ENCODE measurements at regions not wholly inside any gene's neighbourhood (a gene's known extent, or its start where the extent isn't known, plus 50 kb on each side); places are given as distances from the start of the nearest gene placed in this dataset.

- TF ChIP-seq, protein P1, sequence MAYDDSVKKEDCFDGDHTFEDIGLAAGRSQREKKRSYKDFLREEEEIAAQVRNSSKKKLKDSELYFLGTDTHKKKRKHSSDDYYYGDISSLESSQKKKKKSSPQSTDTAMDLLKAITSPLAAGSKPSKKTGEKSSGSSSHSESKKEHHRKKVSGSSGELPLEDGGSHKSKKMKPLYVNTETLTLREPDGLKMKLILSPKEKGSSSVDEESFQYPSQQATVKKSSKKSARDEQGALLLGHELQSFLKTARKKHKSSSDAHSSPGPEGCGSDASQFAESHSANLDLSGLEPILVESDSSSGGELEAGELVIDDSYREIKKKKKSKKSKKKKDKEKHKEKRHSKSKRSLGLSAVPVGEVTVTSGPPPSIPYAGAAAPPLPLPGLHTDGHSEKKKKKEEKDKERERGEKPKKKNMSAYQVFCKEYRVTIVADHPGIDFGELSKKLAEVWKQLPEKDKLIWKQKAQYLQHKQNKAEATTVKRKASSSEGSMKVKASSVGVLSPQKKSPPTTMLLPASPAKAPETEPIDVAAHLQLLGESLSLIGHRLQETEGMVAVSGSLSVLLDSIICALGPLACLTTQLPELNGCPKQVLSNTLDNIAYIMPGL (CRISPR knock-in tag; IDR thresholded peaks at IDR 0.05; ENCODE audit: borderline replicate concordance in 1 of 2, low read depth in 1 of 2), result no peak
- TF ChIP-seq, protein P2, sequence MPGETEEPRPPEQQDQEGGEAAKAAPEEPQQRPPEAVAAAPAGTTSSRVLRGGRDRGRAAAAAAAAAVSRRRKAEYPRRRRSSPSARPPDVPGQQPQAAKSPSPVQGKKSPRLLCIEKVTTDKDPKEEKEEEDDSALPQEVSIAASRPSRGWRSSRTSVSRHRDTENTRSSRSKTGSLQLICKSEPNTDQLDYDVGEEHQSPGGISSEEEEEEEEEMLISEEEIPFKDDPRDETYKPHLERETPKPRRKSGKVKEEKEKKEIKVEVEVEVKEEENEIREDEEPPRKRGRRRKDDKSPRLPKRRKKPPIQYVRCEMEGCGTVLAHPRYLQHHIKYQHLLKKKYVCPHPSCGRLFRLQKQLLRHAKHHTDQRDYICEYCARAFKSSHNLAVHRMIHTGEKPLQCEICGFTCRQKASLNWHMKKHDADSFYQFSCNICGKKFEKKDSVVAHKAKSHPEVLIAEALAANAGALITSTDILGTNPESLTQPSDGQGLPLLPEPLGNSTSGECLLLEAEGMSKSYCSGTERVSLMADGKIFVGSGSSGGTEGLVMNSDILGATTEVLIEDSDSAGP (CRISPR knock-in tag; IDR thresholded peaks at IDR 0.05; ENCODE audit: borderline replicate concordance), result no peak
- TF ChIP-seq ZNF646 (CRISPR knock-in tag; IDR thresholded peaks at IDR 0.05), result no peak
- no peak for TF ChIP-seq ZNF10 (CRISPR knock-in tag; IDR thresholded peaks at IDR 0.05; ENCODE audit: borderline replicate concordance, low read depth)
- TF ChIP-seq THYN1 (CRISPR knock-in tag; IDR thresholded peaks at IDR 0.05; ENCODE audit: borderline replicate concordance, low read depth), result no peak
- TF ChIP-seq, protein P3, sequence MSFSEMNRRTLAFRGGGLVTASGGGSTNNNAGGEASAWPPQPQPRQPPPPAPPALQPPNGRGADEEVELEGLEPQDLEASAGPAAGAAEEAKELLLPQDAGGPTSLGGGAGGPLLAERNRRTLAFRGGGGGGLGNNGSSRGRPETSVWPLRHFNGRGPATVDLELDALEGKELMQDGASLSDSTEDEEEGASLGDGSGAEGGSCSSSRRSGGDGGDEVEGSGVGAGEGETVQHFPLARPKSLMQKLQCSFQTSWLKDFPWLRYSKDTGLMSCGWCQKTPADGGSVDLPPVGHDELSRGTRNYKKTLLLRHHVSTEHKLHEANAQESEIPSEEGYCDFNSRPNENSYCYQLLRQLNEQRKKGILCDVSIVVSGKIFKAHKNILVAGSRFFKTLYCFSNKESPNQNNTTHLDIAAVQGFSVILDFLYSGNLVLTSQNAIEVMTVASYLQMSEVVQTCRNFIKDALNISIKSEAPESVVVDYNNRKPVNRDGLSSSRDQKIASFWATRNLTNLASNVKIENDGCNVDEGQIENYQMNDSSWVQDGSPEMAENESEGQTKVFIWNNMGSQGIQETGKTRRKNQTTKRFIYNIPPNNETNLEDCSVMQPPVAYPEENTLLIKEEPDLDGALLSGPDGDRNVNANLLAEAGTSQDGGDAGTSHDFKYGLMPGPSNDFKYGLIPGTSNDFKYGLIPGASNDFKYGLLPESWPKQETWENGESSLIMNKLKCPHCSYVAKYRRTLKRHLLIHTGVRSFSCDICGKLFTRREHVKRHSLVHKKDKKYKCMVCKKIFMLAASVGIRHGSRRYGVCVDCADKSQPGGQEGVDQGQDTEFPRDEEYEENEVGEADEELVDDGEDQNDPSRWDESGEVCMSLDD (CRISPR knock-in tag; IDR thresholded peaks at IDR 0.05; ENCODE audit: borderline replicate concordance), result no peak
These were observed 349.3 kb upstream of the SLC14A2 start (continued) for GRCh38 chr18:45266023-45266422.
